DOHH2 (cell line): ENCODE measurements at regions not wholly inside any gene's neighbourhood (a gene's known extent, or its start where the extent isn't known, plus 50 kb on each side); places are given as distances from the start of the nearest gene placed in this dataset.

Source experiments
- EZH2phosphoT487 ChIP-seq: fragments of 200-600 bp; sonication (generic); IDR thresholded peaks from 2 replicates; pipeline ENCODE4 v1.6.1; 2017; ENCODE audit warnings: borderline replicate concordance, mild to moderate bottlenecking, antibody characterized with exemption, low read length, moderate library complexity, mixed read lengths
- TF ChIP-seq, protein P1 (sequence below): fragments of 200-600 bp; sonication (generic); IDR thresholded peaks from one replicate; pipeline ENCODE4 v1.5.1; 2014; ENCODE audit warnings: antibody characterized with exemption, mild to moderate bottlenecking, low read depth, low read length; ENCODE audit not compliant: poor library complexity, severe bottlenecking

GRCh38 chr6:168923171-168923570 lies 330.5 kb downstream of the THBS2 start:
- TF ChIP-seq, protein P1, sequence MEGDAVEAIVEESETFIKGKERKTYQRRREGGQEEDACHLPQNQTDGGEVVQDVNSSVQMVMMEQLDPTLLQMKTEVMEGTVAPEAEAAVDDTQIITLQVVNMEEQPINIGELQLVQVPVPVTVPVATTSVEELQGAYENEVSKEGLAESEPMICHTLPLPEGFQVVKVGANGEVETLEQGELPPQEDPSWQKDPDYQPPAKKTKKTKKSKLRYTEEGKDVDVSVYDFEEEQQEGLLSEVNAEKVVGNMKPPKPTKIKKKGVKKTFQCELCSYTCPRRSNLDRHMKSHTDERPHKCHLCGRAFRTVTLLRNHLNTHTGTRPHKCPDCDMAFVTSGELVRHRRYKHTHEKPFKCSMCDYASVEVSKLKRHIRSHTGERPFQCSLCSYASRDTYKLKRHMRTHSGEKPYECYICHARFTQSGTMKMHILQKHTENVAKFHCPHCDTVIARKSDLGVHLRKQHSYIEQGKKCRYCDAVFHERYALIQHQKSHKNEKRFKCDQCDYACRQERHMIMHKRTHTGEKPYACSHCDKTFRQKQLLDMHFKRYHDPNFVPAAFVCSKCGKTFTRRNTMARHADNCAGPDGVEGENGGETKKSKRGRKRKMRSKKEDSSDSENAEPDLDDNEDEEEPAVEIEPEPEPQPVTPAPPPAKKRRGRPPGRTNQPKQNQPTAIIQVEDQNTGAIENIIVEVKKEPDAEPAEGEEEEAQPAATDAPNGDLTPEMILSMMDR: no peak
- TF ChIP-seq EZH2phosphoT487: no peak
